Loucy (cell line): ENCODE measurements at regions not wholly inside any gene's neighbourhood (a gene's known extent, or its start where the extent isn't known, plus 50 kb on each side); places are given as distances from the start of the nearest gene placed in this dataset.

Experiments
- CTCF ChIP-seq: fragments of 200-600 bp; sonication (generic); conservative IDR thresholded peaks from 2 replicates; pipeline ENCODE4 v1.5.1; 2014; ENCODE audit warnings: mild to moderate bottlenecking, antibody characterized with exemption, low read length
- EZH2phosphoT487 ChIP-seq: fragments of 200-600 bp; IDR thresholded peaks from 2 replicates; pipeline ENCODE4 v1.6.1; 2018; ENCODE audit warnings: antibody characterized with exemption, mild to moderate bottlenecking, moderate library complexity, borderline replicate concordance

DNA sequence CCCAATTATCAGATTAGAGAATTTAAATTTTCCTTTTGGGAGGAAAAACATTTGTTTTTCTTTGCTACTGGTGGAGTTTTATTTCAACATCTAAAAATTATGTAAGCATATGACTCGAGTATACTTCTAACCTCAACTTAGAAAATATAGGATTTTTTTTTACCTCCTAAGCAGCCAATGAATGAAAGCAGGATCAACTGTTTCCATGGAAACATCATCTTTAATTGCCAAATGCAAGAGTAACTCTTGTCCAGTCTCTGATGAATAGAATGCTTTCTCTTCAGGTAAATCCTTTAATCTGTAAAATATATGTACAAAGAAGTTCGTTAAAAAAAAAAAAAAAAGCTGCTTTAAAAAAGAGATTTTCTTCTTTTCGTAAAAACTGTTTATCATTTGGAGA, 93.6 kb downstream of the CNTN3 start:
- no peak for TF ChIP-seq CTCF
- TF ChIP-seq EZH2phosphoT487 = no peak
